ENCODE measurements at regions not wholly inside any gene's neighbourhood (a gene's known extent, or its start where the extent isn't known, plus 50 kb on each side); places are given as distances from the start of the nearest gene placed in this dataset.

DNA sequence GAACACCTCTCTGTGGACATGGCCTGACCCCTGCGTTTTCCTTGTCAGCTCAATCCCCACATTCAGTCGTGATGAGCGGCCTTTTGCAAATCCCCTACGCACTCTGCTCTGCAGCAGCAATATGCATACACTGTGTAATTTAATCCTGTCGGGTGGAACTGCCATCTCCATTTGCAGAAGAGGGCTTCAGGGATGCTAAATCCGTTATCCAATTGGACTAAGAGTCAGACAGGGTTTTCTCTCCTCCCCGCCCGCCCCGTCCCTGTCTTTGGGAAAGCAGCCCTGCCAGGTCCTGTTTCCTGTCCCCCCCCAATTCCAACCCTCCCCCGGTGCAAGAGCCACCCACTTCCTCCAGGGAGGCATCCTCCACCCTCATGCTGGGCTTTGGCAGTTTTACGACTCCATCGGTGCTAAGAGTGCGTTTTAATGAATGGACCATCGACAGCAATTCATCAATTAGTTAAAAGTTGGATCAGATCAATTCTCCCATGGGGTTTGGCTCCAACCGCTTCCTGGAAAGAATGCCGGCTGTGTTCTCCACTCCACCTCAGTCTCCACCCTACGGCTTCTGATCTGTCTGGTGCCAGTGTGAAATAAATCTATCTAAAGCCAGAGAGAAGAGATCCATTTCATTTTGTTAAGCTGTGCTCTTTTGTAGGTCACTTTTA is 53.5 kb upstream of the ASAP2 start:
- Histone ChIP-seq H3F3A (ENCODE audit: insufficient read depth, low read length) (no peaks in the 10 kb centered on the region), H3K9ac (ENCODE audit: low read length) (no peak overlapping the region), H3K4me3 (ENCODE audit: low read depth, low read length, poor library complexity, severe bottlenecking) (no peak overlapping the region), H4K20me1 (ENCODE audit: insufficient read depth, low read length) (no peaks in the 10 kb centered on the region), H3K9me3 (ENCODE audit: low read length) (no peaks in the 10 kb centered on the region), H3K27ac (ENCODE audit: low read depth, low read length, poor library complexity, severe bottlenecking) (no peak overlapping the region), H3K4me1 (ENCODE audit: insufficient read depth, low read length, severe bottlenecking) (no peaks in the 10 kb centered on the region), H3K4me2 (ENCODE audit: low read length) (no peak overlapping the region), H3K9me2 (ENCODE audit: low read depth, low read length) (no peaks in the 10 kb centered on the region), H3K27me3 (ENCODE audit: insufficient read depth, low read length) (no peaks in the 10 kb centered on the region; the same call in 1 of the 2 replicates), H2AFZ (ENCODE audit: low read length) (no peak overlapping the region), H3K36me3 (ENCODE audit: insufficient read depth, low read length) (no peaks in the 10 kb centered on the region), H3K79me2 (ENCODE audit: insufficient read depth, low read length) (no peaks in the 10 kb centered on the region)
- TF ChIP-seq, protein P1, sequence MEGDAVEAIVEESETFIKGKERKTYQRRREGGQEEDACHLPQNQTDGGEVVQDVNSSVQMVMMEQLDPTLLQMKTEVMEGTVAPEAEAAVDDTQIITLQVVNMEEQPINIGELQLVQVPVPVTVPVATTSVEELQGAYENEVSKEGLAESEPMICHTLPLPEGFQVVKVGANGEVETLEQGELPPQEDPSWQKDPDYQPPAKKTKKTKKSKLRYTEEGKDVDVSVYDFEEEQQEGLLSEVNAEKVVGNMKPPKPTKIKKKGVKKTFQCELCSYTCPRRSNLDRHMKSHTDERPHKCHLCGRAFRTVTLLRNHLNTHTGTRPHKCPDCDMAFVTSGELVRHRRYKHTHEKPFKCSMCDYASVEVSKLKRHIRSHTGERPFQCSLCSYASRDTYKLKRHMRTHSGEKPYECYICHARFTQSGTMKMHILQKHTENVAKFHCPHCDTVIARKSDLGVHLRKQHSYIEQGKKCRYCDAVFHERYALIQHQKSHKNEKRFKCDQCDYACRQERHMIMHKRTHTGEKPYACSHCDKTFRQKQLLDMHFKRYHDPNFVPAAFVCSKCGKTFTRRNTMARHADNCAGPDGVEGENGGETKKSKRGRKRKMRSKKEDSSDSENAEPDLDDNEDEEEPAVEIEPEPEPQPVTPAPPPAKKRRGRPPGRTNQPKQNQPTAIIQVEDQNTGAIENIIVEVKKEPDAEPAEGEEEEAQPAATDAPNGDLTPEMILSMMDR (IDR thresholded peaks at IDR 0.05; ENCODE audit: low read length) = no peak
- TF ChIP-seq EZH2 (IDR thresholded peaks at IDR 0.05; ENCODE audit: borderline replicate concordance, low read length) = no peak

DNA sequence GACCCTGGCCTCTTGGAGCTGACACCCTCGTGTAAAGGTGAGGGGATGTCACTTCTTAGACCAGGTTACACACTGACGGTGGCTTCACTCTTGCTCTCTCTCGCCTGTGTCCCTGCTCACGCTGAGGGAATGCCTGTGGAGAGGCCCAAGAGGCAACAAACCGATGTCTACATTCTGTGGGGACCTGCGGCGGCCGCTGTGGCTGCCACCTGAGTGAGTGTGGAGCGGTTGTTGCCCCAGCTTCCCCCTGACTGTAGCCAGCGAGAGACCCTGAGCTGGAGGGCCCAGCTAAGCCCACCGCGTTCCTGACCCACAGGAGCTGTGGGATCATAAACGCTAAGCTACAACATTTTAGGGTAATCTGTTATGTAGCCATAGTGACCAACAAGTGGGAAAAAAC is 55.7 kb upstream of the ASAP2 start:
- no peaks in the 10 kb centered on the region for H3K9me3 ChIP-seq (ENCODE audit: low read length)
- no peaks in the 10 kb centered on the region for H3K4me1 ChIP-seq (ENCODE audit: insufficient read depth, low read length, severe bottlenecking)
- H3K27me3 ChIP-seq (ENCODE audit: insufficient read depth, low read length) = no peaks in the 10 kb centered on the region; the same call in 1 of the 2 replicates
- no peak overlapping the region for H3K4me2 ChIP-seq (ENCODE audit: low read length)
- H3K27ac ChIP-seq (ENCODE audit: low read depth, low read length, poor library complexity, severe bottlenecking) = no peak overlapping the region
- TF ChIP-seq, protein P1 (IDR thresholded peaks at IDR 0.05; ENCODE audit: low read length) = no peak
- no peak for TF ChIP-seq EZH2 (IDR thresholded peaks at IDR 0.05; ENCODE audit: borderline replicate concordance, low read length)
- H4K20me1 ChIP-seq (ENCODE audit: insufficient read depth, low read length) = no peaks in the 10 kb centered on the region
- H3K9me2 ChIP-seq (ENCODE audit: low read depth, low read length) = no peaks in the 10 kb centered on the region
- no peak overlapping the region for H3K9ac ChIP-seq (ENCODE audit: low read length)
- no peaks in the 10 kb centered on the region for H3K79me2 ChIP-seq (ENCODE audit: insufficient read depth, low read length)
- H3K36me3 ChIP-seq (ENCODE audit: insufficient read depth, low read length) = no peaks in the 10 kb centered on the region
- H2AFZ ChIP-seq (ENCODE audit: low read length) = no peak overlapping the region
- no peaks in the 10 kb centered on the region for H3F3A ChIP-seq (ENCODE audit: insufficient read depth, low read length)
- H3K4me3 ChIP-seq (ENCODE audit: low read depth, low read length, poor library complexity, severe bottlenecking) = no peak overlapping the region

DNA sequence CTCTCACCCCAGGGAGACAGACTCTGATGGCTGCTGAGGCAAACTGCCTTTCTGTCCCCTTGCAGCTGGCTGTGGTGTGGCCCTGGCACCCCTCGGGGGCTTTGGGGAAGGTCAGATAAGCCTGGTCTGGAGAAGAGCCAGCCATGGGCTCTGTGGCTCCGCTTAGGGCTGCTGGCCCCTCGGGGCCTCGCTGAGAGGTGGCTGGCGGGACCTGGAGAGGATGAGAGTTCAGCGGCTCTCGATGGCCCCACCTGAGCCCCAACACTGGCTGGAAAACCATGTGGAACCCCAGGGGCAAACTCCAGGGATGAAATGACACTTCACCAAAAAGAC is 56.1 kb upstream of the ASAP2 start:
- Histone ChIP-seq H3K4me2 (ENCODE audit: low read length) (no peak overlapping the region), H3K9me3 (ENCODE audit: low read length) (no peaks in the 10 kb centered on the region), H3K4me1 (ENCODE audit: insufficient read depth, low read length, severe bottlenecking) (no peaks in the 10 kb centered on the region), H4K20me1 (ENCODE audit: insufficient read depth, low read length) (no peaks in the 10 kb centered on the region), H3K79me2 (ENCODE audit: insufficient read depth, low read length) (no peaks in the 10 kb centered on the region), H3K9ac (ENCODE audit: low read length) (no peak overlapping the region), H3K36me3 (ENCODE audit: insufficient read depth, low read length) (no peaks in the 10 kb centered on the region), H3K27ac (ENCODE audit: low read depth, low read length, poor library complexity, severe bottlenecking) (no peak overlapping the region), H3F3A (ENCODE audit: insufficient read depth, low read length) (no peaks in the 10 kb centered on the region), H3K27me3 (ENCODE audit: insufficient read depth, low read length) (no peaks in the 10 kb centered on the region), H3K4me3 (ENCODE audit: low read depth, low read length, poor library complexity, severe bottlenecking) (no peak overlapping the region), H2AFZ (ENCODE audit: low read length) (no peak overlapping the region), H3K9me2 (ENCODE audit: low read depth, low read length) (no peaks in the 10 kb centered on the region)
- TF ChIP-seq, protein P1 (IDR thresholded peaks at IDR 0.05; ENCODE audit: low read length) = no peak
- no peak for TF ChIP-seq EZH2 (IDR thresholded peaks at IDR 0.05; ENCODE audit: borderline replicate concordance, low read length)
